ENCODE measurements at regions not wholly inside any gene's neighbourhood (a gene's known extent, or its start where the extent isn't known, plus 50 kb on each side); places are given as distances from the start of the nearest gene placed in this dataset.

DNA sequence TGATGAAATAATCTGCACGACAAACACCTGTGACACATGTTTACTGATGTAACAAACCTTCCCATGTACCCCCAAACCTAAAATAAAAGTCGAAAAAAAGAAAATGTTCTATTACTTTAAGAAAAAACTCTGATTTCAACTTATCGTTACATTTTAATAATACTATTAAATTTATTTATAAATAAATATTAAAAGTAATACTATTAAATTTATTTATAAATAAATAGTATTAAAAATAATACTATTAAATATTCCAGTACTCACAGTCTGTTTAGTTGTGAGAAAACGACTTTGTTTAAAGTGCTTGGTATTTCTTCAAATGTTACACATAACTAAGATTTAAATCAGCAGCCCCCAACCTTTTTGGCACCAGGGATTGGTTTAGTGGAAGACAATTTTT lies 471.6 kb upstream of the PRKX start:
- H3K27me3 Mint-ChIP-seq (ENCODE audit: low read depth) = peaks cover 9% of the 10 kb centered on the region
- H3K4me3 Mint-ChIP-seq = no peak overlapping the region
- no peak overlapping the region for H3K27ac Mint-ChIP-seq (ENCODE audit: unreplicated experiment)
- no peak for DNase-seq (ENCODE audit: low read depth, low spot score)
- peaks cover 3% of the 10 kb centered on the region for H3K9me3 Mint-ChIP-seq
- TF ChIP-seq, protein P1, sequence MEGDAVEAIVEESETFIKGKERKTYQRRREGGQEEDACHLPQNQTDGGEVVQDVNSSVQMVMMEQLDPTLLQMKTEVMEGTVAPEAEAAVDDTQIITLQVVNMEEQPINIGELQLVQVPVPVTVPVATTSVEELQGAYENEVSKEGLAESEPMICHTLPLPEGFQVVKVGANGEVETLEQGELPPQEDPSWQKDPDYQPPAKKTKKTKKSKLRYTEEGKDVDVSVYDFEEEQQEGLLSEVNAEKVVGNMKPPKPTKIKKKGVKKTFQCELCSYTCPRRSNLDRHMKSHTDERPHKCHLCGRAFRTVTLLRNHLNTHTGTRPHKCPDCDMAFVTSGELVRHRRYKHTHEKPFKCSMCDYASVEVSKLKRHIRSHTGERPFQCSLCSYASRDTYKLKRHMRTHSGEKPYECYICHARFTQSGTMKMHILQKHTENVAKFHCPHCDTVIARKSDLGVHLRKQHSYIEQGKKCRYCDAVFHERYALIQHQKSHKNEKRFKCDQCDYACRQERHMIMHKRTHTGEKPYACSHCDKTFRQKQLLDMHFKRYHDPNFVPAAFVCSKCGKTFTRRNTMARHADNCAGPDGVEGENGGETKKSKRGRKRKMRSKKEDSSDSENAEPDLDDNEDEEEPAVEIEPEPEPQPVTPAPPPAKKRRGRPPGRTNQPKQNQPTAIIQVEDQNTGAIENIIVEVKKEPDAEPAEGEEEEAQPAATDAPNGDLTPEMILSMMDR (conservative IDR thresholded peaks at IDR 0.05) = no peak
- no peaks in the 10 kb centered on the region for H3K4me1 Mint-ChIP-seq
- no peaks in the 10 kb centered on the region for H3K36me3 Mint-ChIP-seq (ENCODE audit: low read depth)

DNA sequence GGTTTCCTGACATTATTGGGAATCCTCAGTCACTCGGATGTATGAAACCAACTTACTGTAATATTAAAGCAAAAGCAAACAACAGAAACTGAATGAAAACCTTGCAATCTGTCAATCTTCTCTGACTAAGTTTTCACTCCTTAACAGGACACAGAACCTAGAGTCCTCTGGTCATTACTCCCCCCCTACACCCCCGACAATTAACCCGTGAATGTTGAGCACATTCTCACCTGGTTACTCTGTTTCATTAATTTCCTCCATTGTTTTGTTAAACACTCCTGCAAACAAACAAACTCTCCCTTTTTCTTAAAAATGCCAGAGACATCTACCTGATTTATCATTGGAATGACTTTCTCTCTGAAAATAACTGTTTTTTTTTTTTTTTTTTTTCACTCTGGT lies 469.0 kb upstream of the PRKX start:
- Mint-ChIP-seq H3K4me1 (no peaks in the 10 kb centered on the region), H3K27me3 (ENCODE audit: low read depth) (no peaks in the 10 kb centered on the region), H3K27ac (ENCODE audit: unreplicated experiment) (no peak overlapping the region), H3K4me3 (no peak overlapping the region), H3K36me3 (ENCODE audit: low read depth) (no peaks in the 10 kb centered on the region), H3K9me3 (peaks cover 3% of the 10 kb centered on the region)
- DNase-seq (ENCODE audit: low read depth, low spot score) = no peak
- TF ChIP-seq, protein P1 (conservative IDR thresholded peaks at IDR 0.05) = no peak

DNA sequence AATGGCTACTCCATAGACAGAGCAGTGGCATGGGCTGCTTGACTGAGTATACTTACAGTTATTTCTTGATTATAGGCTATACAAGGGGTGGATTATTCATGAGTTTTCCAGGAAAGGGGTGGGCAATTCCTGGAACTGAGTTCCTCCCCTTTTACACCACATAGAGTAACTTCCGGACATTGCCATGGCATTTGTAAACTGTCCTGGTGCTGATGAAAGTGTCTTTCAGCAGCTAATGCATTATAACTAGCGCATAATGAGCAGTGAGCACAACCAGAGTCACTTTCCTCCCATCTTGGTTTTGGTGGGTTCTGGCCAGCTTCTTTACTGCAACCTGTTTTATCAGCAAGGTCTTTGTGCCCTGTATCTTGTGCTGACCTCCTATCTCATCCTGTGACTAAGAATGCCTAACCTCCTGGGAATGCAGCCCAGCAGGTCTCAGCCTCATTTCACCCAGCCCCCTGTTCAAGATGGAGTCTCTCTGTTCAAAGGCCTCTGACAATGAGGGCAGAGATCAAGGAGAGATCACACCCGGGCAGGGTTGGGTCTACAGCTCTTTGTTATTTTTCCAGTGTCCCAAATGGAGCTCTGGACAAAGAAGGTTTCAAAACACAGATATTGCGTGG lies 468.4 kb upstream of the PRKX start:
- DNase-seq (ENCODE audit: low read depth, low spot score) = no peak
- H3K27me3 Mint-ChIP-seq (ENCODE audit: low read depth) = no peaks in the 10 kb centered on the region
- TF ChIP-seq, protein P1 (conservative IDR thresholded peaks at IDR 0.05) = no peak
- H3K36me3 Mint-ChIP-seq (ENCODE audit: low read depth) = no peaks in the 10 kb centered on the region
- H3K4me3 Mint-ChIP-seq = no peak overlapping the region
- H3K4me1 Mint-ChIP-seq = no peaks in the 10 kb centered on the region
- no peak overlapping the region for H3K27ac Mint-ChIP-seq (ENCODE audit: unreplicated experiment)
- peaks cover 3% of the 10 kb centered on the region for H3K9me3 Mint-ChIP-seq

DNA sequence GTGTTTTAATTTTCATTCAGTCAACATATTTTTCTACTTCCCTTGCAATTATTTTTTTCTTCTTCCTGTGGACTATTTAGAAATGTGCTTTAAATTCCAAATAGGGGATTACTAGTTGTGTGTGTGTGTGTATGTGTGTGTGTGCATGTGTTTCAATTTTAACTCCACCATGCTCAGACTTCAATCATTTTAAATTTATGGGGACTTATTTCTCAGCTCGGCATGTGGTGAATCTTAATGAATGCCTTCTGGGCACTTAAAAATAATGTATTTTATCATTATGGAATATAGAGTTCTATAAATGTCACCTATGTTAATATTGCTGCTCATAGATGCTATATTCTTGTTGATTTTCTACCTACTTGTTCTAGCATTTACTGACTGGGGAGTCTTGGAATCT lies 465.6 kb upstream of the PRKX start:
- DNase-seq (ENCODE audit: low read depth, low spot score) = no peak
- Mint-ChIP-seq H3K4me3 (no peak overlapping the region), H3K9me3 (no peaks in the 10 kb centered on the region), H3K27ac (ENCODE audit: unreplicated experiment) (no peak overlapping the region), H3K36me3 (ENCODE audit: low read depth) (no peaks in the 10 kb centered on the region), H3K27me3 (ENCODE audit: low read depth) (no peaks in the 10 kb centered on the region), H3K4me1 (no peaks in the 10 kb centered on the region)
- TF ChIP-seq, protein P1 (conservative IDR thresholded peaks at IDR 0.05) = no peak

DNA sequence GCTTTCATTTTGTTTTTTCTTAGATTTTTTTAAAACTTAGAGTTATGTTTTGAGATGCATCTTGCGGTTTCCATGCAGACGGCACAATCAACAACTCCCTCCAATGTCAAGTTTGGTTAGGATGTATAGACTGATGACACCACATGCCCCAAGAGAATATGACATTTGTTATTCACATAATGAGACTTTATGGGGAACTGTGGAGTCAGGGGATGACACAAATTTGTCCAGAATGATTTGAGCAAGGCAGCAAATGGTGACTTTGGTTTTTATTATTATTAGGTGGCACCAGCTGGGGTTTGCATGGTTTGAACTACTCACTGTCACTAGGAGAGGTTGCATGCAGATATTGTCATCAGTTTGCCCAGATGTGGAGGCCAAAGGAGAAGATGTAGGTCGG lies 461.8 kb upstream of the PRKX start:
- no peak overlapping the region for H3K4me3 Mint-ChIP-seq
- H3K27ac Mint-ChIP-seq (ENCODE audit: unreplicated experiment) = no peak overlapping the region
- no peaks in the 10 kb centered on the region for H3K27me3 Mint-ChIP-seq (ENCODE audit: low read depth)
- no peak for DNase-seq (ENCODE audit: low read depth, low spot score)
- H3K9me3 Mint-ChIP-seq = peaks cover 2% of the 10 kb centered on the region
- TF ChIP-seq, protein P1 (conservative IDR thresholded peaks at IDR 0.05) = no peak
- H3K4me1 Mint-ChIP-seq = no peaks in the 10 kb centered on the region
- H3K36me3 Mint-ChIP-seq (ENCODE audit: low read depth) = no peaks in the 10 kb centered on the region

Measured in neural crest cell (in vitro differentiated cells).